H9 (cell line): ENCODE measurements at regions not wholly inside any gene's neighbourhood (a gene's known extent, or its start where the extent isn't known, plus 50 kb on each side); places are given as distances from the start of the nearest gene placed in this dataset.

Experiments
- DNase-seq: peaks from one replicate; pipeline ENCODE4 v3.0.0-alpha.2; 2017
- H2AFZ ChIP-seq: one replicate; pipeline ENCODE4 v1.6.1; 2013; ENCODE audit warnings: mild to moderate bottlenecking, low read length, control low read depth, moderate library complexity
- H2AK5ac ChIP-seq: 2 replicates; pipeline ENCODE4 v1.6.1; 2013; ENCODE audit warnings: low read length, control low read depth, mixed read lengths; ENCODE audit not compliant: insufficient read length
- H2BK120ac ChIP-seq: one replicate; pipeline ENCODE4 v1.6.1; 2013; ENCODE audit warnings: low read depth, mild to moderate bottlenecking, low read length, control low read depth, inconsistent platforms; ENCODE audit not compliant: poor library complexity, severe bottlenecking
- H2BK12ac ChIP-seq: 2 replicates; pipeline ENCODE4 v1.6.1; 2013; ENCODE audit warnings: low read length, control low read depth, mixed read lengths, low read depth; ENCODE audit not compliant: insufficient read length
- H2BK15ac ChIP-seq: 2 replicates; pipeline ENCODE4 v1.6.1; 2013; ENCODE audit warnings: low read depth, low read length, control low read depth
- H2BK20ac ChIP-seq: one replicate; pipeline ENCODE4 v1.6.1; 2013; ENCODE audit warnings: low read depth, mild to moderate bottlenecking, low read length, control low read depth, inconsistent platforms; ENCODE audit not compliant: poor library complexity, severe bottlenecking
- H2BK5ac ChIP-seq: 2 replicates; pipeline ENCODE4 v1.6.1; 2013; ENCODE audit warnings: low read length, control low read depth, mixed read lengths; ENCODE audit not compliant: insufficient read length
- H3K14ac ChIP-seq: 2 replicates; pipeline ENCODE4 v1.6.1; 2013; ENCODE audit warnings: low read length, control low read depth; ENCODE audit not compliant: insufficient read depth
- H3K18ac ChIP-seq: 2 replicates; pipeline ENCODE4 v1.6.1; 2013; ENCODE audit warnings: low read depth, mild to moderate bottlenecking, mixed read lengths, low read length, control low read depth; ENCODE audit not compliant: insufficient read length
- H3K23ac ChIP-seq: 2 replicates; pipeline ENCODE4 v1.6.1; 2013; ENCODE audit warnings: low read length, control low read depth, mixed read lengths, low read depth; ENCODE audit not compliant: insufficient read length
- H3K23me2 ChIP-seq: 2 replicates; pipeline ENCODE4 v1.6.1; 2013; ENCODE audit warnings: low read depth, mild to moderate bottlenecking, mixed read lengths, low read length, control low read depth; ENCODE audit not compliant: insufficient read length, poor library complexity, severe bottlenecking
- H3K27ac ChIP-seq: 2 replicates; pipeline ENCODE4 v1.5.1; 2013; ENCODE audit warnings: low read length, control low read depth, mixed read lengths, low read depth; ENCODE audit not compliant: insufficient read length
- H3K27me3 ChIP-seq: 2 replicates; pipeline ENCODE4 v1.6.1; 2013; ENCODE audit warnings: low read length, control low read depth, inconsistent platforms; ENCODE audit not compliant: insufficient read depth
- H3K4ac ChIP-seq: 2 replicates; pipeline ENCODE4 v1.6.1; 2013; ENCODE audit warnings: low read depth, mild to moderate bottlenecking, control low read depth, inconsistent platforms, low read length, moderate library complexity
- H3K4me1 ChIP-seq: 2 replicates; pipeline ENCODE4 v1.6.1; 2013; ENCODE audit warnings: low read length, control low read depth, inconsistent platforms; ENCODE audit not compliant: insufficient read depth
- H3K4me2 ChIP-seq: 2 replicates; pipeline ENCODE4 v1.6.1; 2013; ENCODE audit warnings: low read length, control low read depth, mixed read lengths; ENCODE audit not compliant: insufficient read length, insufficient read depth
- H3K56ac ChIP-seq: 2 replicates; pipeline ENCODE4 v1.6.1; 2013; ENCODE audit warnings: low read depth, mild to moderate bottlenecking, mixed read lengths, low read length, control low read depth; ENCODE audit not compliant: insufficient read length
- H3K79me1 ChIP-seq: 2 replicates; pipeline ENCODE4 v1.6.1; 2013; ENCODE audit warnings: low read depth, mild to moderate bottlenecking, moderate library complexity, low read length, control low read depth, inconsistent platforms; ENCODE audit not compliant: insufficient read depth, poor library complexity, severe bottlenecking
- H3K79me2 ChIP-seq: 2 replicates; pipeline ENCODE4 v1.6.1; 2013; ENCODE audit warnings: low read length, control low read depth, inconsistent platforms; ENCODE audit not compliant: insufficient read depth
- H3K9ac ChIP-seq: 2 replicates; pipeline ENCODE4 v1.6.1; 2013; ENCODE audit warnings: low read length, control low read depth, mixed read lengths; ENCODE audit not compliant: insufficient read length; ENCODE audit errors: extremely low read depth
- H3K9me3 ChIP-seq: one replicate; pipeline ENCODE4 v1.6.1; 2013; ENCODE audit warnings: low read depth, low read length, inconsistent platforms; ENCODE audit not compliant: control insufficient read depth
- H3T11ph ChIP-seq: one replicate; pipeline ENCODE4 v1.6.1; 2013; ENCODE audit warnings: mild to moderate bottlenecking, low read length, control low read depth, inconsistent platforms
- H4K20me1 ChIP-seq: one replicate; pipeline ENCODE4 v1.6.1; 2013; ENCODE audit not compliant: control insufficient read depth, insufficient read length, insufficient read depth
- H4K5ac ChIP-seq: 2 replicates; pipeline ENCODE4 v1.6.1; 2013; ENCODE audit warnings: low read depth, mild to moderate bottlenecking, mixed read lengths, low read length, control low read depth; ENCODE audit not compliant: insufficient read length
- H4K8ac ChIP-seq: replicated peaks from 2 replicates; pipeline ENCODE4 v1.6.1; 2013; ENCODE audit warnings: low read length, control low read depth, mixed read lengths, low read depth; ENCODE audit not compliant: insufficient read length
- H4K91ac ChIP-seq: 2 replicates; pipeline ENCODE4 v1.6.1; 2013; ENCODE audit warnings: low read depth, mild to moderate bottlenecking, moderate library complexity, mixed read lengths, low read length, control low read depth; ENCODE audit not compliant: insufficient read length
- H3K27ac Mint-ChIP-seq, 3 experiments: 2 replicates in 2 of 3; 3 replicates in 1 of 3; pipeline ENCODE4 v1.8.0; 2020 to 2021; ENCODE audit warnings: mixed read lengths in 3 of 3, mild to moderate bottlenecking in 1 of 3, moderate library complexity in 1 of 3
- H3K27me3 Mint-ChIP-seq: 2 replicates; pipeline ENCODE4 v1.8.0; 2021; ENCODE audit warnings: low read depth, mild to moderate bottlenecking, moderate library complexity, mixed read lengths
- H3K36me3 Mint-ChIP-seq, 3 experiments: 2 replicates in 2 of 3; 3 replicates in 1 of 3; pipeline ENCODE4 v1.8.0; 2020 to 2021; ENCODE audit warnings: low read depth in 3 of 3, mixed read lengths in 3 of 3; ENCODE audit not compliant: insufficient read depth in 1 of 3
- H3K4me1 Mint-ChIP-seq, 2 experiments: 2 replicates each; pipeline ENCODE4 v1.8.0; 2020; ENCODE audit warnings: mixed read lengths in 2 of 2
- H3K4me3 Mint-ChIP-seq, 2 experiments: 2 replicates in 1 of 2; 3 replicates in 1 of 2; pipeline ENCODE4 v1.8.0; 2020 to 2021; ENCODE audit warnings: mild to moderate bottlenecking in 2 of 2, mixed read lengths in 2 of 2, moderate library complexity in 1 of 2
- H3K9me3 Mint-ChIP-seq, 2 experiments: 2 replicates in 1 of 2; 3 replicates in 1 of 2; pipeline ENCODE4 v1.8.0; 2020; ENCODE audit warnings: mild to moderate bottlenecking in 2 of 2, mixed read lengths in 2 of 2, moderate library complexity in 1 of 2
- WGBS: extraction: QIAGEN DNeasy Blood & Tissue Kit; methylation state at CpG from one replicate; pipeline ENCODE4 v1.1.7; 2013; ENCODE audit warnings: missing lambda C conversion rate, low lambda C conversion rate, mixed read lengths; ENCODE audit not compliant: insufficient read length; ENCODE audit errors: extremely low coverage; 5-methylcytosine and 5-hydroxymethylcytosine counted together
- TF ChIP-seq, protein P1 (sequence below): fragments of 200-600 bp; sonication (generic); conservative IDR thresholded peaks from 3 replicates; pipeline ENCODE4 v1.8.0; 2021; ENCODE audit warnings: antibody characterized with exemption, mild to moderate bottlenecking

- Histone ChIP-seq H3K4me1 (no peaks in the 10 kb centered on the region), H3K9me3 (no peaks in the 10 kb centered on the region), H2BK20ac (no peak overlapping the region), H3K23ac (no peak overlapping the region), H2AFZ (no peak overlapping the region), H2BK120ac (no peak overlapping the region), H2BK5ac (no peak overlapping the region), H3K23me2 (no peaks in the 10 kb centered on the region), H3K14ac (no peak overlapping the region), H3K4ac (no peak overlapping the region), H2AK5ac (no peak overlapping the region), H2BK12ac (no peak overlapping the region), H3T11ph (no peak overlapping the region), H3K4me2 (no peak overlapping the region), H3K18ac (no peak overlapping the region), H4K8ac (no peak overlapping the region), H3K27me3 (no peaks in the 10 kb centered on the region), H3K9ac (no peak overlapping the region), H3K79me2 (no peaks in the 10 kb centered on the region), H3K56ac (no peak overlapping the region), H3K79me1 (no peaks in the 10 kb centered on the region), H4K91ac (no peak overlapping the region), H4K5ac (no peak overlapping the region), H2BK15ac (no peak overlapping the region), H3K27ac (no peak overlapping the region), H4K20me1 (no peaks in the 10 kb centered on the region)
- Mint-ChIP-seq H3K36me3 (no peaks in the 10 kb centered on the region), H3K4me1 (peaks cover 9 to 10% of the 10 kb centered on the region in 2 experiments), H3K27ac (no peak overlapping the region), H3K9me3 (no peaks in the 10 kb centered on the region; a peak in 1 of 5 replicates), H3K27me3 (no peaks in the 10 kb centered on the region), H3K4me3 (no peak overlapping the region)
- TF ChIP-seq, protein P1, sequence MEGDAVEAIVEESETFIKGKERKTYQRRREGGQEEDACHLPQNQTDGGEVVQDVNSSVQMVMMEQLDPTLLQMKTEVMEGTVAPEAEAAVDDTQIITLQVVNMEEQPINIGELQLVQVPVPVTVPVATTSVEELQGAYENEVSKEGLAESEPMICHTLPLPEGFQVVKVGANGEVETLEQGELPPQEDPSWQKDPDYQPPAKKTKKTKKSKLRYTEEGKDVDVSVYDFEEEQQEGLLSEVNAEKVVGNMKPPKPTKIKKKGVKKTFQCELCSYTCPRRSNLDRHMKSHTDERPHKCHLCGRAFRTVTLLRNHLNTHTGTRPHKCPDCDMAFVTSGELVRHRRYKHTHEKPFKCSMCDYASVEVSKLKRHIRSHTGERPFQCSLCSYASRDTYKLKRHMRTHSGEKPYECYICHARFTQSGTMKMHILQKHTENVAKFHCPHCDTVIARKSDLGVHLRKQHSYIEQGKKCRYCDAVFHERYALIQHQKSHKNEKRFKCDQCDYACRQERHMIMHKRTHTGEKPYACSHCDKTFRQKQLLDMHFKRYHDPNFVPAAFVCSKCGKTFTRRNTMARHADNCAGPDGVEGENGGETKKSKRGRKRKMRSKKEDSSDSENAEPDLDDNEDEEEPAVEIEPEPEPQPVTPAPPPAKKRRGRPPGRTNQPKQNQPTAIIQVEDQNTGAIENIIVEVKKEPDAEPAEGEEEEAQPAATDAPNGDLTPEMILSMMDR = peak; percentile 86
- peak; percentile 79 for DNase-seq
- no CpG with 5 or more reads among the region's 3 CpGs for WGBS
Measured at GRCh38 chr10:118850418-118851061, 95.8 kb upstream of the CACUL1 start.
